ENCODE measurements at regions not wholly inside any gene's neighbourhood (a gene's known extent, or its start where the extent isn't known, plus 50 kb on each side); places are given as distances from the start of the nearest gene placed in this dataset.
"Not testable (repeated sequence)": the region's sequence is repeated elsewhere in the genome, so short reads cannot be mapped to it uniquely, and the experiment has no call there.

- not testable (repeated sequence) for ATAC-seq (ENCODE audit: low FRiP score in 2 of 2); H3K36me3 ChIP-seq; H3K27ac ChIP-seq; H3K27me3 ChIP-seq; H3K9me3 ChIP-seq; H3K4me1 ChIP-seq; DNase-seq; H3K4me3 ChIP-seq
- WGBS, 2 donors = 42 to 68% methylated on average over 2 of the region's 2 CpGs
Observed at GRCh38 chr12:54105809-54106208, 52.2 kb downstream of the HOXC4 start.

- not testable (repeated sequence) for H3K9me3 ChIP-seq; ATAC-seq (ENCODE audit: low FRiP score in 2 of 2); H3K4me3 ChIP-seq; H3K4me1 ChIP-seq; H3K27me3 ChIP-seq; H3K36me3 ChIP-seq; H3K27ac ChIP-seq
- 5 to 7% methylated on average over 20 to 26 of the region's 29 CpGs for WGBS, 2 donors
- DNase-seq = peak in 1 of 2 donors; percentile 68
Observed at GRCh38 chr12:54106252-54106651, 52.6 kb downstream of the HOXC4 start.

- not testable (repeated sequence) for H3K27ac ChIP-seq; H3K4me1 ChIP-seq; H3K36me3 ChIP-seq; H3K4me3 ChIP-seq; ATAC-seq (ENCODE audit: low FRiP score in 2 of 2); H3K27me3 ChIP-seq; H3K9me3 ChIP-seq
- 15% methylated on average over 11 to 54 of the region's 56 CpGs for WGBS, 2 donors
- DNase-seq = peak in 1 of 2 donors; percentile 76
Observed at GRCh38 chr12:54106803-54107579, 53.4 kb downstream of the HOXC4 start.

- H3K27me3 ChIP-seq; H3K4me3 ChIP-seq; ATAC-seq (ENCODE audit: low FRiP score in 2 of 2); H3K9me3 ChIP-seq; H3K4me1 ChIP-seq; H3K36me3 ChIP-seq; H3K27ac ChIP-seq: not testable (repeated sequence)
- WGBS, 2 donors = 58 to 100% methylated on average over 1 to 6 of the region's 6 CpGs
- peak in 1 of 2 donors; percentile 55 for DNase-seq
Observed at GRCh38 chr12:54112336-54112735, 58.7 kb downstream of the HOXC4 start.

- not testable (repeated sequence) for H3K36me3 ChIP-seq; H3K27ac ChIP-seq; DNase-seq; H3K4me1 ChIP-seq; H3K27me3 ChIP-seq; H3K9me3 ChIP-seq; H3K4me3 ChIP-seq; ATAC-seq (ENCODE audit: low FRiP score in 2 of 2)
- 6 to 13% methylated on average over 6 of the region's 6 CpGs for WGBS, 2 donors
Observed at GRCh38 chr12:54116055-54116454, 62.4 kb downstream of the HOXC4 start.

- H3K9me3 ChIP-seq; DNase-seq; H3K4me3 ChIP-seq; H3K36me3 ChIP-seq; ATAC-seq (ENCODE audit: low FRiP score in 2 of 2); H3K27me3 ChIP-seq; H3K4me1 ChIP-seq; H3K27ac ChIP-seq: not testable (repeated sequence)
- WGBS, 2 donors = 57 to 60% methylated on average over 4 of the region's 4 CpGs
Observed at GRCh38 chr12:54117392-54117791, 63.8 kb downstream of the HOXC4 start.

GRCh38 chr12:54119082-54119481 lies 65.4 kb downstream of the HOXC4 start:
- 90 to 95% methylated on average over 1 of the region's 1 CpG for WGBS, 2 donors
- ATAC-seq (ENCODE audit: low FRiP score in 2 of 2); H3K36me3 ChIP-seq; H3K4me1 ChIP-seq; H3K4me3 ChIP-seq; H3K27me3 ChIP-seq; DNase-seq; H3K27ac ChIP-seq; H3K9me3 ChIP-seq: not testable (repeated sequence)

- 26 to 27% methylated on average over 7 of the region's 7 CpGs for WGBS, 2 donors
Observed at GRCh38 chr12:54123981-54124380, 64.8 kb downstream of the SMUG1 start.

GRCh38 chr12:54125708-54126028 lies 63.1 kb downstream of the SMUG1 start:
- not testable (repeated sequence) for H3K36me3 ChIP-seq, H3K27ac ChIP-seq, H3K9me3 ChIP-seq, DNase-seq
- 12 to 15% methylated on average over 6 of the region's 12 CpGs for WGBS, 2 donors
- Histone ChIP-seq H3K27me3 (peaks cover 2 to 15% (median 6%) of the 10 kb centered on the region in 4 donors), H3K4me1 (peaks cover 13 to 18% (median 14%) of the 10 kb centered on the region in 4 donors), H3K4me3 (peak overlapping the region in 3 of 4 donors; percentile 33 to 50 (median 45))
- peak in 1 of 2 donors; percentile 76 for ATAC-seq (ENCODE audit: low FRiP score in 2 of 2)

More at GRCh38 chr12:54123981-54124380, 64.8 kb downstream of the SMUG1 start:
- not testable (repeated sequence) for H3K36me3 ChIP-seq; H3K27ac ChIP-seq; ATAC-seq (ENCODE audit: low FRiP score in 2 of 2); H3K9me3 ChIP-seq; H3K4me3 ChIP-seq; DNase-seq
- H3K27me3 ChIP-seq = peaks cover 2 to 15% (median 6%) of the 10 kb centered on the region in 4 donors
- H3K4me1 ChIP-seq = peaks cover 13 to 18% (median 14%) of the 10 kb centered on the region in 4 donors
